HG03565 (cell line): ENCODE measurements at regions not wholly inside any gene's neighbourhood (a gene's known extent, or its start where the extent isn't known, plus 50 kb on each side); places are given as distances from the start of the nearest gene placed in this dataset.
"Not testable (repeated sequence)": the region's sequence is repeated elsewhere in the genome, so short reads cannot be mapped to it uniquely, and the experiment has no call there.

Source experiments
- ATAC-seq: cut with Tn5 transposase; IDR thresholded peaks from one replicate; pipeline ENCODE4 v1.9.1; 2021; ENCODE audit warnings: mild to moderate bottlenecking, moderate library complexity; ENCODE audit not compliant: unreplicated experiment

- ATAC-seq, result no peak
These were observed 108.2 kb upstream of the HS3ST2 start for GRCh38 chr16:22705799-22706198.

GRCh38 chr16:22710326-22710725, 103.6 kb upstream of the HS3ST2 start:
- ATAC-seq, result no peak

GRCh38 chr16:22711847-22712246, 102.1 kb upstream of the HS3ST2 start:
- no peak for ATAC-seq

GRCh38 chr16:22712471-22712870, 101.5 kb upstream of the HS3ST2 start:
- ATAC-seq, result no peak

GRCh38 chr16:22718598-22718997, 95.4 kb upstream of the HS3ST2 start:
- ATAC-seq, result not testable (repeated sequence)

- no peak for ATAC-seq
These were observed 94.0 kb upstream of the HS3ST2 start for GRCh38 chr16:22719945-22720344.

GRCh38 chr16:22721511-22722100, 92.4 kb upstream of the HS3ST2 start:
- no peak for ATAC-seq

GRCh38 chr16:22722551-22723541, 91.1 kb upstream of the HS3ST2 start:
- not testable (repeated sequence) for ATAC-seq

GRCh38 chr16:22726868-22727267, 87.1 kb upstream of the HS3ST2 start:
- ATAC-seq, result no peak

- ATAC-seq, result no peak
These were observed 86.4 kb upstream of the HS3ST2 start for GRCh38 chr16:22727285-22728166.

GRCh38 chr16:22728167-22728836, 85.7 kb upstream of the HS3ST2 start:
- ATAC-seq, result no peak

GRCh38 chr16:22732400-22732799, 81.6 kb upstream of the HS3ST2 start:
- no peak for ATAC-seq

GRCh38 chr16:22732959-22733358, 81.0 kb upstream of the HS3ST2 start:
- ATAC-seq, result no peak

GRCh38 chr16:22734368-22734767, 79.6 kb upstream of the HS3ST2 start:
- no peak for ATAC-seq

- no peak for ATAC-seq
These were observed 77.2 kb upstream of the HS3ST2 start for GRCh38 chr16:22736791-22737190.

GRCh38 chr16:22739077-22739476, 74.9 kb upstream of the HS3ST2 start:
- ATAC-seq, result no peak

- no peak for ATAC-seq
These were observed 70.6 kb upstream of the HS3ST2 start for GRCh38 chr16:22743401-22743800.

GRCh38 chr16:22751104-22751667, 62.8 kb upstream of the HS3ST2 start:
- no peak for ATAC-seq

- ATAC-seq, result no peak
These were observed 62.3 kb upstream of the HS3ST2 start for GRCh38 chr16:22751685-22752084.

- ATAC-seq, result no peak
These were observed 60.5 kb upstream of the HS3ST2 start for GRCh38 chr16:22753451-22753850.
